ENCODE measurements at regions not wholly inside any gene's neighbourhood (a gene's known extent, or its start where the extent isn't known, plus 50 kb on each side); places are given as distances from the start of the nearest gene placed in this dataset.
"Not testable (repeated sequence)": the region's sequence is repeated elsewhere in the genome, so short reads cannot be mapped to it uniquely, and the experiment has no call there.

DNA sequence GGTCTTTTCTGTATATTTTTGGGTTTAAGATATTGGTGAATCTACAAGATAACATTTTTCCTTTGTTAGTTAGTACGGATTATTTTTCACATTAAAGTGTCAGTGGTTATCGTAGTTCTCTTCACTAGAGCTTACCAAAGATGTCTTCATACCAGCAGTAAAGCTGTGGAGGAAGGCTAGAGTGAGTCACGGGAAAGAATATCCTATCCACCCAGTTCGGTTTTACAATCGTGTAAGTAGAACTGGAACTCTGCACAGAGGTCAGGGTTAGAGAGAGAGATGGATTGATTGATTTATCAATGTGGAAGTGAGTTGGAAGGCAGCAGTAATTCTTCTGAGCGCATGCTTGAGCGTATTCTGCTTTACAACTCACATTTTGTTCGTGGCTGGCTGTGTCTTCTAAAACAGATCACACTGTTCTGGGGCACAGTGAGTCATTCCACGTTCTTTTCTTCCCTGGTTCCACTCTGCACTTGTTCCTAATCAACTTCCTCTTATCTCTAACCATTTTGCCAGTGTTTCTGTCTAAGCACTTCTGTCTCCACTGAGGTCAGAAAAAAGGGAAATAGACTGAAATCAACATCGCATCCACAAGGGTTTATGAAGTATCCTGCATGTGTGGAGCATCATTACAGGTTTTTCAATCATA, 86.5 kb upstream of the ARRDC3 start:
- peak in 1 of 56 donors; percentile 3 for DNase-seq

GRCh38 chr5:91468651-91469422, 85.7 kb upstream of the ARRDC3 start:
- no peak for DNase-seq

- no peak for DNase-seq
Measured at GRCh38 chr5:91464886-91465646, 81.9 kb upstream of the ARRDC3 start.

- DNase-seq, result no peak
Measured at GRCh38 chr5:91457681-91458058, 74.6 kb upstream of the ARRDC3 start.

GRCh38 chr5:91456928-91457680, 74.0 kb upstream of the ARRDC3 start:
- no peak for DNase-seq

DNA sequence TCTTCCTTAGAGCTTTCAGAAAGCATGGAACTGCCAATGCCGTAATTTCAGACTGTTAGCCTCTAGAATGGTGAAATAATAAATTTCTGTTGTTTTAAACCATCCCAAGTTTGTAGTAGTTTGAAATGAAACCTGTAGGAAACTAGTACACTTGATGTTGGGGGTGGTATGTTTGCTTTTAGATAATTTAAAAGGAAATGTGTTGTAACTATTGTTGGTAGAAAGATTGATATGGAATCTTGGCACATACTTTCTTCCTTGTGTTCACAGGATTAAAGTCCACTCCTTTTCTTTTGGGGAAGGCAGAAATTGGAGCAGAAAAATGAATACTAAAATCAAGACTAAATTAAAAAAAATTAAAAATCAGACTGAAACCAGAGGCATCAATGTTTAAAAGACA, 66.0 kb upstream of the ARRDC3 start:
- DNase-seq, result no peak

GRCh38 chr5:91448079-91448478, 65.0 kb upstream of the ARRDC3 start:
- DNase-seq, result not testable (repeated sequence)

GRCh38 chr5:91446880-91447279, 63.8 kb upstream of the ARRDC3 start:
- not testable (repeated sequence) for DNase-seq

- DNase-seq, result no peak
Measured at GRCh38 chr5:91443761-91444467, 60.8 kb upstream of the ARRDC3 start.

- DNase-seq, result no peak
Measured at GRCh38 chr5:91443023-91443422, 59.9 kb upstream of the ARRDC3 start.

- DNase-seq, result no peak
Measured at GRCh38 chr5:91441082-91441481, 58.0 kb upstream of the ARRDC3 start.

- DNase-seq, result no peak
Measured at GRCh38 chr5:91438871-91439270, 55.8 kb upstream of the ARRDC3 start.

GRCh38 chr5:91436241-91436640, 53.1 kb upstream of the ARRDC3 start:
- DNase-seq, result no peak

DNA sequence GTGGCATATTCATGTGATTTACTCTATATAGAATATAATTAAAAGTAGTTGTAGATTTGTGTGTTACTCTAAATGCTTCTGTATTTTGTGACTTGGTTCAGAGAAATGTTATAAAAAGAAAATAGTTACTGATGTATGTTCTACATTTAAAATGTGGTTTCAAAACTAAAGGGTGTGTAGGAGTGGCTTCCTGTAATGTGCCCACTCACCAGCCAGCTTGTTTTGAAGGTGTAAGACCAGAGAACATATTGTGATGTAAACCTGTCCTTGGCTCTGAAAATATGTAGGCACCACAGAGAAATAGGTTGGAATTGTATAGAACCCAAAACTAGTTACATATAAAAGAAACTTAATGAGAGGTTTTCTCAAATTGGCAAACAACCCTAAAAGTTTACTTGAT, 51.2 kb upstream of the ARRDC3 start:
- DNase-seq, result no peak

GRCh38 chr5:91433861-91434260, 50.7 kb upstream of the ARRDC3 start:
- DNase-seq, result no peak

Data from nucleus accumbens (tissue), 56 donors.